Nucleus accumbens (tissue), 56 donors: ENCODE measurements at regions not wholly inside any gene's neighbourhood (a gene's known extent, or its start where the extent isn't known, plus 50 kb on each side); places are given as distances from the start of the nearest gene placed in this dataset.

Experiments used
- DNase-seq, 56 donors: peaks; one replicate each; lab custom pipeline; 2025; lab: John Stamatoyannopoulos, UW

DNA sequence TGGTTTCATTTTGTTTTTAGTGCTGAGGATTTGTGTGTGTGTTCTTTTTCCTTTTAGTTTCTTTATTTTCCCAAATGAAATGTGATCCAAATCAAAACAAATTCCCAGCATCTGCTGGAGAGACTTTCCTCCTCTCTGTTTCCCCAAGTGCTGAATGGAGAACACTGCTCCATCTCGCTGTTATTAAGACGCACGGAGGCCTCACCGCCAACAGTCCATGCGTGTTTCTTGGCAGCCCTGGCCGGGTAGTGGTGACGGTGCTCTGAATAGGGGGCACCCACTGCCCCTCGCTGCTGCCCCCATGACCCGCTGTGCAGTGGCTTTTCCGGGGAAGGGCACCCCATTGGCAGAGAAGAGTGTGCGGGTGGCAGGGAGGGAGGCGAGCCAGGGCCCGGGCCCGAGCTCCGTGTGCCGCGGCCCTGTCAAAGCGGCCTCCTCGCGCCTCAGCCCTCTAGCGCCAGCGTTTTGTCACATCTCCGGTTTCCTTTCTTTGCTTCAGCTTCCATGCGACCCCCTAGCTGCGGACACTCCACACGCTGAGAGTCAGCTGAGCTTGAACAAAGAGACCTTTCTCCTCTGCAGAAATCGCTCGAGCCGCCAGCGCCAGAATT, 473.7 kb upstream of the SALL3 start:
- peak in 47 of 56 donors; percentile 12 to 76 (median 45) for DNase-seq

DNA sequence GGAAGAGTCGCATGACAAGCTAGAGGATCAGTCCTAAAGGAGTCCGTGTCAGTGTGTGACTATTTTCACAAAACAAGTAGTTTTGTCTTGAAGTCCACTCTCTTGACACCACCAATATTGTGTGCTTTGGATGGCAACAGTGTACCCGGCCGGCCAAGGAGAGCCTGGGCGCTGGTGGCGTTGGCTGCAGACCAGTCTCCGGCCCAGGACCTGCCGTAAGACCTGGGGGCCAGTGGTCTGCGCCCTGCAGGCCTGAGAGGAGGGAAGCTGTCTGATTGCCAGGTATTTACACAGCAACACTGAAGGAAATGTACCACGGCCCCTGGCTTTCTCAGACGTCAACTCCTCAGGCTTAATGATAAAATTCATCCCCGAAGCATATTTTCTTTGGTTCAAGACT, 472.4 kb upstream of the SALL3 start:
- no peak for DNase-seq

GRCh38 chr18:78508228-78508824, 471.3 kb upstream of the SALL3 start:
- peak in 1 of 56 donors; percentile 24 for DNase-seq

DNA sequence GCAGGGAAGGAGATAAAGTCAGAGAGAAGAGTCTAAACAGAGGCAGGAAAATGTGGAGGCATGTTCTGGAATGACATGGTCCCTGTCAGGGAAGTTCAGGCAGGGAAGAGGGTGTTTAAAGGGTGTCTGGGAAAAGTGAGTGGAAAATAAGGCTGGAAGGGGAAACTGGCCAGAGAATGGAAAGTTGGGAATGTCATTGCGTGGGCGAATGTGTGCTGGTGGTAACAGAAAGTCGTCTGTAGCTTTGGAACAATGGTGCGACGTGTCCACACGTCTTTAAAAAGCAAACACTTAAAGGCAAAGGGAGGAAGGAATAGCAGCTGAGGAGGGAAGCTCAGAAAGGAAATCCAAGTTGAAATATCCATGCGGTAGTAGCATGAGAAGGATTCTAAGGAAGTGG, 469.5 kb upstream of the SALL3 start:
- no peak for DNase-seq

DNA sequence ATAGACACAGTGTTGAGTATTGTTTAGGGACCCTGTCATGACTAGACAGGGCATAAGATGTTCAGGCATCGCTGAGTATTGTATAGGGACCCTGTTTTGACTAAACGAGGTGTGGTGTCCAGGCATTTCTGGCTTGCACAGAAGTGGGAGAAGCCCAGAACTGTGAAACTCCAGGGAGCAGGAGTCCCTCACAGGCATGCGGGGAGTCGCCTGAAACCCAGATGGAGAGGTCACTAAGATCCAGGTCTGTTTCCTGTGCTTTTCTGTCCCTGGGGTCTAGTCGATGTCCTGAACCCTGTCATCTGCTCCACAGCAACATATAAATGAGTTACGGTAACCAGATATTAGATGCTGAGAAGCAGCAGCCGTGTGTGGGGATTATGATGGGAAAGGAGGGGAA, 469.0 kb upstream of the SALL3 start:
- no peak for DNase-seq

GRCh38 chr18:78511666-78512601, 467.7 kb upstream of the SALL3 start:
- DNase-seq: no peak

GRCh38 chr18:78514910-78515670, 464.5 kb upstream of the SALL3 start:
- DNase-seq: no peak

- no peak for DNase-seq
These were observed 462.3 kb upstream of the SALL3 start for GRCh38 chr18:78517328-78517727.

DNA sequence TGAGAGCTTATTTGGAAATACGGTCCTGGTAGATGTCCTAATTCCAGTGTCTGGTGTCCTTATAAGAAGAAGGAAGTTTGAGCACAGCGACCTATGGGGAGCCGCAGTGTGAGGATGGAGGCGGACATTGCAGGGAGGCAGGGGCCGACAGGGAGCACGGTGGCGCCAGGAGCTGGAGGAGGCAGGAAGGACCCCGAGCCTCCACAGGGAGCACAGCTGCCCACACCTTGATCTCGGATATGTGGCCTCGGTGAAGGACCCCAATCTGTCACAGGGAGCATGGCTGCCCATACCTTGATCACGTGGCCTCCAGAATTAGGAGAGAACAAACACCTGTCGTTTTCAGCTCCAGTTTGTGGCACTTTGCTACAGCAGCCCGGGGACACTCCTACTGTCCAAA, 461.6 kb upstream of the SALL3 start:
- DNase-seq: no peak

GRCh38 chr18:78518805-78519204, 460.8 kb upstream of the SALL3 start:
- DNase-seq: no peak

DNA sequence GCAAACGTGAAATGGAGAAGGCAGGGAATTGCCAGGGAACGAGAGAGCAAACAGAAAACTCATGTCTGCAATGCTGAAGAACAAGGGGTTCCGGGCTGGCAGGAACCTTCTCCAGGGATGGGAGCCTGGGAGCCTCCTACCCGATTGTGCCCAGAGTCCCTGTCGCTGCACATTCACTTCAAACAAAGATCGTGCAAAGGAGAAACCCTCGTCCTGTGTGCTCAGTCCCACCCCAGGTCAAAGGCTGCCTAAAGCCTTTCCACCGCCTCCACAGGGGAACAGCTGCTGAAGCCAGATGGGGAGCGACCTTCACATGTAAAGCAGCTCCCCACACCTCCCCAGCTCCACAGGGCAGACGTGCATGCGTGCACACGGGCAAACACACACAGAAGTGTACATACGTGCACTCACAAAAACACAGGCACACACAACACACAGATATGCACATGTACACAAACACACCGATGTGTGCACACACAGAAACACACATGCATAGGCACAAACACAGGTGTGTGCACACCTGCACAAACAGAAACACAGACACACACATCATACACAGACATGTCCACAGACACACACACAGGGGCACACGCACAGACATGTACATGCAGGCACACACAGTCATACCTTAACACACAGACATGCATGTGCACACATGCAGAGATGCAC, 460.1 kb upstream of the SALL3 start:
- no peak for DNase-seq

DNA sequence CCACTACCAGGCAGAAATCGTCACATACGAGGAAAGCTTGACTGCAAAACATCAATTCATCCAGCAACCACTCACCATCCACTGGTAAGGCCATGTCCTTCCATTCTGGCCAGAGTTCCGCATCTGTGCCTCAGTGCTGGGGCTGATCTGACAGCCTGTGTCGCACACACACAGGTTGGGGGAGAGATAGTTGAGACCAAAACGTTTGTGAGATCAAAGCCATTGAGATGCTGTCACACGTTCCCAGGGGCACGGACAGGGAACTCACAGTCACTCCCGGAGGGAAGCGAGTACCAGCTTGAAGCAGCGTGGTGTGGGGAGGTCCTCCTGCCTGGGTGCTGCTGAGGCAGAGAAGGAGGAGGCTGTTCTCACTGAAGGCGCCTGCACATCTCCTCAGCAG, 458.5 kb upstream of the SALL3 start:
- no peak for DNase-seq

DNA sequence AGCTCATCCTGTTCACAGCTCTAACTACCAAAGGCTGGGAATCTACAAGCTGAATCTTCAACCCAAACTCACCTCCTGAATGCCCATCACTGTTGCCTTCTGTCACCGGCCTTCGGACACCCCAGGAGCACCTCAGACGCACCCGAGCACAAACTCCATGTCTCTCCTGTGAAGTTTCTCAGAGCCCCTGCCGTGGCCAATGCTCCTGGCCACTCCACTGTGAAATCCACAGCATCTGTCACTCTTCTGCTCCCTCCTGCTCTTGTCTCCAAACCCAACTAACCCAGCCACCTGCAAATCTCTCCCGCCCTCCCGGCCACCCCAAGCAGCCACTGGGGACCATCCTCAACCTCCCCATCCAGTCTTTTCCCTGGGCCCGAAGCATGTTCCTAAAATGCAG, 457.9 kb upstream of the SALL3 start:
- no peak for DNase-seq

DNA sequence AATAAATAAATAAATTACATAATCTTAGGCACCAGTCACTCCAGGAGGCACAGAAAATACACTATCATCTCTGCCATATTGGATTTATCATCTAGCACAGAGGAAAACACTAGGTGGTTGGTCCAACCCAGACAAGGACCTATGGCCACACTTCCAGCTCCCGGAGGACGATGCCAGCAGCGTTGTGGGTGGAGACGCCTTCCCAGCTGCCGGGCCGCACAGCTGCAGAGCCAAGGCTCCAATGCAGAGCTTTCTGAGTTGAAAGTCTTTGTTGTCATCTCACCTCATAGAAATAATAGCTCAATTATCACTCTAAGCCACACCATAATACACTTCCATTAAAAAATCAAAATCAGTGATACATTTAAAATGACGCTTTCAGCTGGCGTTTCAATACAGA, 457.1 kb upstream of the SALL3 start:
- DNase-seq: no peak

DNA sequence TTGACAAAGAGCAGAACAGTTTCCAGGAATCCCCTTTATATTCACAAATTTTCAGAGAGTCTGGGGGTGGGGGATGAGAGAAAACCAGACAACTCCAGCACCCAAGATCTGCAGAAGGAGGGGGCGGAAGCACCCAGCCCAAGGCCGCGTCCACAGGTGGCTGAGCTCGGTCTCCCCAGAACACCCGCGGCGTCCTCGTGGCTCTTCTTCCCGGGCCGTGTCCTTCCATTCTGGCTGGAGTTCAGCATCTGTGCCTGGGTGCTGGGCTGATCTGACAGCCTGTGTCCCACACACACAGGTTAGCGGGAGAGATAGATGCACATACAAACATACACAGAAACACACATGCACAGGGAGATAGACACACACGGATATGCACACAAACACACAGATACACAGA, 455.8 kb upstream of the SALL3 start:
- no peak for DNase-seq

DNA sequence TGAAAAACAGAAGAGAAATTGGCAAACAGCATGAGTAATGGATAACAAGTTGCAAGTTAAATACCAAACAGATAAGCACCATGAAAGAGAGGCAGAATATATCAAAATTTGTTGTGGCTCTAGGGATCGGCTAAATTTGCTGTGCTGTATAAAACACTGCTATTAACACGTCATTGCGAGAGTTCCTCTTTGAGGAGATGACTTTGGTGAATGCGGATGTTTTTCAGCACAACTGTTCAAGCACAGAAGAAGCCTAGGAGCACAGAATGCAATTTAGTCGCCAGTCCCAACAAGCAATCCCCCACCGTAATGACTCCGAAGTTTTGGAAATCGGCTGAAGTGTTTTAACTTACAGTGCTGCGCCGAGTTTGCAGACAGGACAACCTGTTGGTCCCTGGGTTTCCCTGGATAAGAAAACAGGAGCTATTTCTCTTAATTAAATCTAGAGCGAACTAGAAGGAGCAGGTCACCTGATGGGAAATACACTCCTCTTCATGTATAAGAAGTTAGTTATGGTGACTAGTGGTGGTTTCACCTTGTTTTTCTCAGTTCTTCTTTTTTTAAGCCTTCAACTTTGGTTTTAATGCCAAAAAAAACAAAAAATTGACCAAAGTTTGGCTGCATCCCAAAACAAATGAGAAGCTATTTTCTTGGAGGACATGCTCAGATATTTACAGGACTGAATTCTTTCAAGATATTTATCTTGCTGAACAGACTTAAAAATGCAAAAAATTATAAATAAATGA, 454.1 kb upstream of the SALL3 start:
- DNase-seq: no peak

DNA sequence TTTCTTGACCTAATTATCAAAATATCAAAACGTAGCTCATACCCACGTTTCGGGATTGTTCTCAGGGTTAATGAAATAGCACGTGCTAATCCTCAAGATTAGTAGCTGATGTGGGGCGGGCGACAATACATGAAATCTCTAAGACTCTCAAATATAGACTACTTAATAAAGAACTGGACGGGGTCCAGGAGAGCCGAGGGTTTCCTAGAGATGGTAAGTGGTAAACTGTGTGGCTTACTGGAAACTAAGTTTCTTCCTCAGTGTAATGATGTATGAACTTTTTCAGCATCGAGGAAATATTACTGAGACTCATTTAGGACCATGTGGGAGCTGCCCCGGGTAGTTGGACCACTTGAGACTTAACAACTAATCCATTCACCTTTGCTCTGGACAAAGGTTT, 453.3 kb upstream of the SALL3 start:
- DNase-seq: no peak

GRCh38 chr18:78526923-78527711, 452.5 kb upstream of the SALL3 start:
- DNase-seq: no peak

GRCh38 chr18:78527984-78528383, 451.6 kb upstream of the SALL3 start:
- DNase-seq: no peak
